Neural progenitor cell (in vitro differentiated cells): ENCODE measurements at regions not wholly inside any gene's neighbourhood (a gene's known extent, or its start where the extent isn't known, plus 50 kb on each side); places are given as distances from the start of the nearest gene placed in this dataset.

ENCODE experiments used
- DNase-seq: peaks from one replicate; pipeline ENCODE4 v3.0.0-alpha.2; 2016; ENCODE audit warnings: low spot score
- H2AFZ ChIP-seq: fragments of 200-600 bp; sonication (generic); replicated peaks from 2 replicates; pipeline ENCODE4 v1.6.1; 2016; ENCODE audit warnings: antibody characterized with exemption
- H3F3A ChIP-seq: fragments of 200-600 bp; sonication (generic); 2 replicates; pipeline ENCODE4 v1.6.1; 2016; ENCODE audit warnings: antibody characterized with exemption, low read depth
- H3K27ac ChIP-seq: fragments of 200-600 bp; sonication (generic); 2 replicates; pipeline ENCODE4 v1.5.1; 2016; ENCODE audit warnings: mild to moderate bottlenecking
- H3K27me3 ChIP-seq: fragments of 200-600 bp; sonication (generic); 2 replicates; pipeline ENCODE4 v1.6.1; 2016; ENCODE audit warnings: mild to moderate bottlenecking, moderate library complexity
- H3K36me3 ChIP-seq: fragments of 200-600 bp; sonication (generic); 2 replicates; pipeline ENCODE4 v1.5.1; 2016
- H3K4me1 ChIP-seq: fragments of 200-600 bp; sonication (generic); 2 replicates; pipeline ENCODE4 v1.6.1; 2016; ENCODE audit warnings: mixed run types
- H3K4me2 ChIP-seq: fragments of 200-600 bp; sonication (generic); 2 replicates; pipeline ENCODE4 v1.6.1; 2016
- H3K4me3 ChIP-seq: fragments of 200-600 bp; sonication (generic); 2 replicates; pipeline ENCODE4 v1.5.1; 2016
- H3K79me2 ChIP-seq: fragments of 200-600 bp; sonication (generic); 2 replicates; pipeline ENCODE4 v1.6.1; 2016; ENCODE audit warnings: low read depth
- H3K9ac ChIP-seq: fragments of 200-600 bp; sonication (generic); 2 replicates; pipeline ENCODE4 v1.6.1; 2016
- H3K9me3 ChIP-seq: fragments of 200-600 bp; sonication (generic); 2 replicates; pipeline ENCODE4 v1.5.1; 2016; ENCODE audit warnings: low read depth
- H4K20me1 ChIP-seq: fragments of 200-600 bp; sonication (generic); 2 replicates; pipeline ENCODE4 v1.6.1; 2016; ENCODE audit warnings: low read depth
- H3K27ac Mint-ChIP-seq: 3 replicates; pipeline ENCODE4 v1.8.0; 2021; ENCODE audit warnings: mixed read lengths
- H3K27me3 Mint-ChIP-seq: 2 replicates; pipeline ENCODE4 v1.8.0; 2022; ENCODE audit warnings: low read depth, mild to moderate bottlenecking, inconsistent platforms, moderate library complexity, mixed read lengths; ENCODE audit not compliant: insufficient read depth
- H3K36me3 Mint-ChIP-seq: 3 replicates; pipeline ENCODE4 v1.8.0; 2021; ENCODE audit warnings: mixed read lengths
- H3K4me1 Mint-ChIP-seq: 3 replicates; pipeline ENCODE4 v1.8.0; 2021; ENCODE audit warnings: mixed read lengths
- H3K4me3 Mint-ChIP-seq: 3 replicates; pipeline ENCODE4 v1.8.0; 2021; ENCODE audit warnings: mild to moderate bottlenecking, moderate library complexity, mixed read lengths
- H3K9me3 Mint-ChIP-seq: 3 replicates; pipeline ENCODE4 v1.8.0; 2020; ENCODE audit warnings: mixed read lengths
- EZH2 ChIP-seq: fragments of 200-600 bp; sonication (generic); IDR thresholded peaks from 2 replicates; pipeline ENCODE4 v1.6.1; 2017; ENCODE audit warnings: antibody characterized with exemption, mild to moderate bottlenecking, moderate library complexity
- EZH2phosphoT487 ChIP-seq: fragments of 200-600 bp; sonication (generic); IDR thresholded peaks from 2 replicates; pipeline ENCODE4 v1.6.1; 2017; ENCODE audit warnings: antibody characterized with exemption
- TF ChIP-seq, protein P1 (sequence below): fragments of 200-600 bp; sonication (generic); IDR thresholded peaks from 2 replicates; pipeline ENCODE4 v1.5.1; 2017; ENCODE audit warnings: antibody characterized with exemption, mild to moderate bottlenecking

DNA sequence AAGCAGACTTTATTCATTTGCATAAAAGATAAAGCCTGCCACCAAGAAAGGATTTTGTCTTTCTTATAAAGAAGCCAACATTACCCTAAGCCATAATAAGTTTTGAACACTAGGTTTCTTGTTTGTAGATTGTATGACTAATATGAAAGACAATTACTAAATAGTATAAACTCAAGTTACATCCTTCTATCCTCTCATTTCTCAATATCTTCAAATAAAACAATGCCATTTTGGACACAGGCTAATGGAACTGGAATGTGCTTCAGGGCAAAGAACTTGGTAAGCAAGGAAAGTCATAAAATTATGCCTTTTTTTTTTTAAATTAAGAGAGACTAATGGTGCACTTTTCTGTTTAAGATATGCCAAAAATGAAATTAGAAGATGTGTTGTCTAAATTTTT lies 137.7 kb downstream of the DKK1 start:
- H3K36me3 Mint-ChIP-seq: no peaks in the 10 kb centered on the region
- no peak overlapping the region for H2AFZ ChIP-seq
- no peaks in the 10 kb centered on the region for H3K9me3 ChIP-seq
- no peaks in the 10 kb centered on the region for H3K27me3 ChIP-seq
- H3K4me1 ChIP-seq: peaks cover 51% of the 10 kb centered on the region
- peak overlapping the region; percentile 65 for H3K27ac ChIP-seq
- H3K79me2 ChIP-seq: no peaks in the 10 kb centered on the region
- H3K4me2 ChIP-seq: peak overlapping the region; percentile 71
- H3K36me3 ChIP-seq: no peaks in the 10 kb centered on the region
- H3K4me1 Mint-ChIP-seq: peaks cover 11% of the 10 kb centered on the region
- H3K4me3 Mint-ChIP-seq: no peak overlapping the region
- peaks cover 18% of the 10 kb centered on the region for H3F3A ChIP-seq
- no peaks in the 10 kb centered on the region for H3K27me3 Mint-ChIP-seq
- H4K20me1 ChIP-seq: no peaks in the 10 kb centered on the region
- H3K4me3 ChIP-seq: no peak overlapping the region
- no peak overlapping the region for H3K27ac Mint-ChIP-seq
- no peak overlapping the region for H3K9ac ChIP-seq
- DNase-seq: no peak
- TF ChIP-seq EZH2phosphoT487 (no peak), EZH2 (no peak)
- TF ChIP-seq, protein P1, sequence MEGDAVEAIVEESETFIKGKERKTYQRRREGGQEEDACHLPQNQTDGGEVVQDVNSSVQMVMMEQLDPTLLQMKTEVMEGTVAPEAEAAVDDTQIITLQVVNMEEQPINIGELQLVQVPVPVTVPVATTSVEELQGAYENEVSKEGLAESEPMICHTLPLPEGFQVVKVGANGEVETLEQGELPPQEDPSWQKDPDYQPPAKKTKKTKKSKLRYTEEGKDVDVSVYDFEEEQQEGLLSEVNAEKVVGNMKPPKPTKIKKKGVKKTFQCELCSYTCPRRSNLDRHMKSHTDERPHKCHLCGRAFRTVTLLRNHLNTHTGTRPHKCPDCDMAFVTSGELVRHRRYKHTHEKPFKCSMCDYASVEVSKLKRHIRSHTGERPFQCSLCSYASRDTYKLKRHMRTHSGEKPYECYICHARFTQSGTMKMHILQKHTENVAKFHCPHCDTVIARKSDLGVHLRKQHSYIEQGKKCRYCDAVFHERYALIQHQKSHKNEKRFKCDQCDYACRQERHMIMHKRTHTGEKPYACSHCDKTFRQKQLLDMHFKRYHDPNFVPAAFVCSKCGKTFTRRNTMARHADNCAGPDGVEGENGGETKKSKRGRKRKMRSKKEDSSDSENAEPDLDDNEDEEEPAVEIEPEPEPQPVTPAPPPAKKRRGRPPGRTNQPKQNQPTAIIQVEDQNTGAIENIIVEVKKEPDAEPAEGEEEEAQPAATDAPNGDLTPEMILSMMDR: no peak
- no peaks in the 10 kb centered on the region for H3K9me3 Mint-ChIP-seq

DNA sequence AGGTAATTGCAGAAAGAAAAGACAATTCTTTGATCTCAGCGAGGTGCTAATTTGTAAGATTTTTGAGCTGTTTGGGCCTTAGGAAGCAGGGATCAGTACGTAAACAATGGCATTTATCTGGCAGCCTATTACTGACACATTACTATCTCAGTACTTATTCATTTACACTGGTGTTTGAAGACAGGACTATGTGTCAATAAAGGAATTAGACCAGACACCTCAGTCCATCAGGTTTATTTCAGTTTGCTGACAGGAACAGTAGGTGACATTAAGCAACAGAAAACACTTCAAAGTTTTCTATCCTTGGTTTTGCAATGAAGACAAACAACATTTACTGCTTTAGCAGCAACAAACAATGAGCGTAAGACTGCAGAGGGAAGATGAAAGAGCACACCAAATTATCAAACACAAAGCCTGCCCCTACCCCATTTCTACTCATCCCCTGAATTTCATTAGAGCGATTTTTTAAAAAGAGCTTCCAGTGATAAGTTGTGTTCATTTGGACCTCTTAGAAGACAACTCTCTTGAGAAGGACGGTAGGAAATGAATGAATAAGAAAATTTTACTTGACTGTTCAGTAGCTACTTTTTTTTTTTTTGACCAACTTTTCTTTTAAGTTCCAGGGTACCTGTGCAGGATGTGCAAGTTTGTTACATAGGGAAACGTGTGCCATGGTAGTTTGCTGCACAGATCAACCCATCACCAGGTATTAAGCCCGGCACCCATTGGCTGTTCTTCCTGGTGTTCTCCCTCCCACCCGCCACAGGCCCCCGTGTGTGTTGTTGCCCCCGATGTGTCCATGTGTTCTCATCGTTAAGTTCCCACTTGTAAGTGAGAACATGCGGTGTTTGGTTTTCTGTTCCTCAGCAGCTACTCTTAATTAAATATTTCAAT lies 138.8 kb downstream of the DKK1 start:
- peak; percentile 67 for DNase-seq
- Histone ChIP-seq H3K4me1 (peaks cover 51% of the 10 kb centered on the region), H3K4me2 (peak overlapping the region; percentile 71), H3K27me3 (no peaks in the 10 kb centered on the region), H3K79me2 (no peaks in the 10 kb centered on the region), H3K9me3 (no peaks in the 10 kb centered on the region), H3K27ac (peak overlapping the region; percentile 65), H4K20me1 (no peaks in the 10 kb centered on the region), H3K9ac (no peak overlapping the region), H3F3A (peaks cover 18% of the 10 kb centered on the region), H2AFZ (no peak overlapping the region), H3K4me3 (no peak overlapping the region), H3K36me3 (no peaks in the 10 kb centered on the region)
- no peak overlapping the region for H3K4me3 Mint-ChIP-seq
- no peaks in the 10 kb centered on the region for H3K36me3 Mint-ChIP-seq
- H3K9me3 Mint-ChIP-seq: no peaks in the 10 kb centered on the region
- H3K27me3 Mint-ChIP-seq: no peaks in the 10 kb centered on the region
- H3K27ac Mint-ChIP-seq: no peak overlapping the region
- H3K4me1 Mint-ChIP-seq: peaks cover 10% of the 10 kb centered on the region
- TF ChIP-seq EZH2: no peak
- TF ChIP-seq, protein P1: no peak
- TF ChIP-seq EZH2phosphoT487: peak; percentile 47

DNA sequence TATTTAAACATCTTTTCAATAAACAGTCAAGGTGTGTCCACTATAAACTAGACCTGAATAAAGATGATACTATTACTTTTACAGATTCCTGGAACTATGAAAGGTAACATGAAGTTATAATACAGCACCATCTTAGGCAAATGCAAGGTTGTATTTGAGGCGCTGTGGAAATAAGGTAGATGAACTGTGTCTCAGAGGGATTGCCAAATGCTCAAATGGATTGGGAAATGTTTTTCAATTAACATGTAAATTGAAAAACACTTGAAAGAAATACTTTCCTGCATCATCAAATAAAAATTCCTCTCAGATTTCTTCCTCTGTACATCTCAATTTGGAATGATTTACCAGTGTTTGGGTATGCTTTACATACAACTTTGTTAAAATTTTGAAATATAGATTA lies 139.4 kb downstream of the DKK1 start:
- Histone ChIP-seq H3K36me3 (no peaks in the 10 kb centered on the region), H4K20me1 (no peaks in the 10 kb centered on the region), H3F3A (peaks cover 18% of the 10 kb centered on the region), H3K4me3 (no peak overlapping the region), H3K4me1 (peaks cover 51% of the 10 kb centered on the region), H3K4me2 (no peak overlapping the region), H3K27ac (no peak overlapping the region), H3K79me2 (no peaks in the 10 kb centered on the region), H3K27me3 (no peaks in the 10 kb centered on the region), H2AFZ (no peak overlapping the region), H3K9me3 (no peaks in the 10 kb centered on the region), H3K9ac (no peak overlapping the region)
- no peaks in the 10 kb centered on the region for H3K9me3 Mint-ChIP-seq
- H3K4me1 Mint-ChIP-seq: peaks cover 9% of the 10 kb centered on the region
- no peak overlapping the region for H3K4me3 Mint-ChIP-seq
- no peaks in the 10 kb centered on the region for H3K27me3 Mint-ChIP-seq
- H3K36me3 Mint-ChIP-seq: no peaks in the 10 kb centered on the region
- no peak overlapping the region for H3K27ac Mint-ChIP-seq
- TF ChIP-seq EZH2: no peak
- TF ChIP-seq, protein P1: no peak
- no peak for TF ChIP-seq EZH2phosphoT487
- DNase-seq: no peak
